Heart right ventricle (tissue), 16 donors: ENCODE measurements at regions not wholly inside any gene's neighbourhood (a gene's known extent, or its start where the extent isn't known, plus 50 kb on each side); places are given as distances from the start of the nearest gene placed in this dataset.

ENCODE experiments used
- ATAC-seq, 8 donors: fragments of 200-7000 bp; cut with Tn5 transposase; one replicate each; pipeline ENCODE4 v1.9.1; 2020; ENCODE audit warnings: mild to moderate bottlenecking in 8 of 8, moderate library complexity in 8 of 8, moderate number of reproducible peaks in 1 of 8
- DNase-seq, 2 donors: peaks; one replicate each; pipeline ENCODE4 v3.0.0-alpha.2; 2020
- H3K27ac ChIP-seq, 10 donors: fragments of 200-600 bp; sonication (generic) in 2 of 10; one replicate each; pipeline versions ENCODE4 v1.5.0 to v1.8.0; 2020 to 2022; ENCODE audit warnings: mild to moderate bottlenecking in 3 of 10
- H3K27me3 ChIP-seq, 7 donors: fragments of 200-600 bp; one replicate each; pipeline ENCODE4 v1.8.0; 2021 to 2022; ENCODE audit warnings: mild to moderate bottlenecking in 2 of 7
- H3K36me3 ChIP-seq, 9 donors: fragments of 200-600 bp; sonication (generic) in 1 of 9; one replicate each; pipeline versions ENCODE4 v1.5.0 to v1.8.0; 2020 to 2022; ENCODE audit warnings: mild to moderate bottlenecking in 2 of 9
- H3K4me1 ChIP-seq, 9 donors: fragments of 200-600 bp; sonication (generic) in 1 of 9; one replicate each; pipeline versions ENCODE4 v1.5.0 to v1.8.0; 2020 to 2022; ENCODE audit warnings: mild to moderate bottlenecking in 4 of 9
- H3K4me3 ChIP-seq, 10 donors: fragments of 200-600 bp; sonication (generic) in 2 of 10; one replicate each; pipeline versions ENCODE4 v1.5.0 to v1.8.0; 2020 to 2022; ENCODE audit warnings: mild to moderate bottlenecking in 7 of 10, moderate library complexity in 2 of 10
- H3K9me3 ChIP-seq, 11 donors: fragments of 200-600 bp in 10 of 11; sonication (generic) in 2 of 11; one replicate each; pipeline versions ENCODE4 v1.5.0 to v1.8.0; 2013 to 2022; ENCODE audit warnings: mild to moderate bottlenecking in 2 of 11, control low read depth in 1 of 11, moderate library complexity in 1 of 11
- CTCF ChIP-seq, 9 donors: fragments of 200-600 bp; sonication (generic) in 2 of 9; IDR thresholded peaks; one replicate each; pipeline versions ENCODE4 v1.5.0 to v1.8.0; 2021 to 2022; ENCODE audit warnings: antibody characterized with exemption in 9 of 9, mild to moderate bottlenecking in 5 of 9, moderate library complexity in 1 of 9
- WGBS, 2 donors: extraction: QIAGEN DNeasy Blood & Tissue Kit; methylation state at CpG; one replicate each; pipeline ENCODE4 v1.1.7; 2013; ENCODE audit warnings: inconsistent platforms in 1 of 2; 5-methylcytosine and 5-hydroxymethylcytosine counted together
- intact Hi-C, 10 donors: fragments of 100-400 bp; cut with DNase I; formaldehyde crosslinking; loops; one replicate each; pipeline versions ENCODE4 v1.11.1 to v1.14.2; 2022
- donor health status: Arrhythmogenic right ventricular cardiomyopathy.
- donor health status: ischemic (EF 13 %, LVEDD 7.1; RV severe dilation, severe dysfunction).
- donor health status: healthy with polysubstance abuse.
- donor health status: DM: no; HTN: yes; CAD: no.
- donor health status: DM: no; HTN: no; CAD: no.
- donor health status: ischemic (EF 25% LVEDD 6.9; RV normal size, moderate dysfunction).
- donor health status: ischemic (EF 25% LVEDD 5.7; RV mildly dilated, moderate dysfunction).
- donor health status: healthy.
- donor health status: DM: yes; HTN: yes; CAD: no.
- donor health status: Ischemic cardiomyopathy.
- donor health status: ischemic (EF 35%, LVEDD 5.7; RV mildly dilated, moderate dysfunction).
- donor health status: nonischemic (EF 11% LVEDD 7.7; RV severe dilation, severe dysfunction).
- donor health status: DM: yes; HTN: yes; CAD: no.
- donor health status: PGD.
- donor health status: ischemic (EF 29% LVEDD 5.4; RV normal size, mild dysfunction).
- donor health status: nonischemic (EF 23%, LVEDD 6.1; RV moderate dilation, normal function).

- 86 to 93% methylated on average over 1 of the region's 1 CpG for WGBS, 2 donors
- no peak for ATAC-seq
- H3K27me3 ChIP-seq, result no peaks in the 10 kb centered on the region
These were observed 1072.4 kb upstream of the ZEB2 start for GRCh38 chr2:145592361-145592760.

GRCh38 chr2:145591109-145591809 is 1071.3 kb upstream of the ZEB2 start:
- Histone ChIP-seq H3K27ac (no peak overlapping the region), H3K4me1 (peaks cover 0 to 6% (median 0%) of the 10 kb centered on the region in 9 donors), H3K27me3 (no peaks in the 10 kb centered on the region), H3K4me3 (no peak overlapping the region), H3K9me3 (no peaks in the 10 kb centered on the region), H3K36me3 (no peaks in the 10 kb centered on the region)
- no peak for DNase-seq
- TF ChIP-seq CTCF (IDR thresholded peaks at IDR 0.05), result no peak
- intact Hi-C loops, result no loop called here
- no peak for ATAC-seq
- 88 to 93% methylated on average over 3 of the region's 3 CpGs for WGBS, 2 donors

More at GRCh38 chr2:145592361-145592760, 1072.4 kb upstream of the ZEB2 start:
- no peak for TF ChIP-seq CTCF (IDR thresholded peaks at IDR 0.05)
- no peak for DNase-seq
- intact Hi-C loops, result no loop called here
- no peaks in the 10 kb centered on the region for H3K36me3 ChIP-seq
- H3K4me3 ChIP-seq, result no peak overlapping the region
- H3K4me1 ChIP-seq, result peaks cover 0 to 13% (median 0%) of the 10 kb centered on the region in 9 donors
- no peaks in the 10 kb centered on the region for H3K9me3 ChIP-seq
- no peak overlapping the region for H3K27ac ChIP-seq

GRCh38 chr2:145587922-145588321 is 1068.0 kb upstream of the ZEB2 start:
- 86 to 90% methylated on average over 3 of the region's 3 CpGs for WGBS, 2 donors
- ATAC-seq (no peak), DNase-seq (no peak)
- Histone ChIP-seq H3K4me3 (no peak overlapping the region), H3K4me1 (no peaks in the 10 kb centered on the region), H3K36me3 (no peaks in the 10 kb centered on the region), H3K9me3 (no peaks in the 10 kb centered on the region), H3K27me3 (no peaks in the 10 kb centered on the region), H3K27ac (no peak overlapping the region)
- intact Hi-C loops, result no loop called here
- TF ChIP-seq CTCF (IDR thresholded peaks at IDR 0.05), result no peak

GRCh38 chr2:145584353-145584752 is 1064.4 kb upstream of the ZEB2 start:
- H3K4me1 ChIP-seq, result no peaks in the 10 kb centered on the region
- ATAC-seq, result no peak
- intact Hi-C loops, result no loop called here
- no peak for DNase-seq
- H3K27me3 ChIP-seq, result no peaks in the 10 kb centered on the region
- no peaks in the 10 kb centered on the region for H3K36me3 ChIP-seq
- no peak overlapping the region for H3K27ac ChIP-seq
- H3K4me3 ChIP-seq, result no peak overlapping the region
- no peak for TF ChIP-seq CTCF (IDR thresholded peaks at IDR 0.05)
- 63 to 73% methylated on average over 1 of the region's 1 CpG for WGBS, 2 donors
- no peaks in the 10 kb centered on the region for H3K9me3 ChIP-seq
